ENCODE measurements at regions not wholly inside any gene's neighbourhood (a gene's known extent, or its start where the extent isn't known, plus 50 kb on each side); places are given as distances from the start of the nearest gene placed in this dataset.
A peak's percentile ranks its signal among the peaks of the same experiment; 100 is the strongest.
"Not testable (repeated sequence)": the region's sequence is repeated elsewhere in the genome, so short reads cannot be mapped to it uniquely, and the experiment has no call there.

DNA sequence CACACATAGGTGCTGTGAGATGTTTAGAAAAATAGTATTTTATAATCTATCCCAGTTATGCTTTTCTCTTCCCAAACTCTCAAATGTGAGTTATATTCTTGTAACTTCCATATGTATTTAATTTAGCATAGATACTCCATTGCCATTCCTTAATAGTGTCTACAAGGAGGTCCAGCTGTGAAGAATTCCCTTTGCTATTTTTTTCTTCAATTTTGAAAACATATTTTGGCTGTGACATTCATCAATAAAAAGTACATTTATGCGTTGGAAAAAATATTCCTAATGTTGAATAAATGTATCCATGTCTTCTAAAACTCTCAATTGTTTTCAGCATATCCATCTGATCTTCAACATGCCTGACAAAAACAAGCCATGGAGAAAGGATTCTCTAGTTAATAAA is 1402.0 kb upstream of the SEL1L start:
- DNase-seq (ENCODE audit: low spot score) = no peak

DNA sequence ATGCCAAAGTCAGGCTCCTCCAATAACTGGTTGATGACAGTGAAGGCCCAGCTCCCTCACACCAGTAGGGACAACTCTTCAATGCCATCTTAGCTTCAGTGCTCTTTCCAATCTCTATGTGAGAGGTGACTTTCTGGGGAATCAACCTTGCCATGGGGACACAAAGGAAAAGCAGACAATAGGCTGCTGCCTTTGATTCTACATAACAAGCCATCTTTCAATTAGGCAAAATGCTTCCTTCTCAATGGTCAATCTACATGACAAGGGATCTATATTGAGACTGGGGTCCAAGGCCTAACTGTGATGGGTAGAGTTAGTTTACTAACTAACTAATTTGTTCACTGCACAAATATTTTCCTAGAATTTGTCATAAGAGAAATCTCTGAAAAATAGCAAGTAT is 1417.5 kb upstream of the SEL1L start:
- no peak for DNase-seq (ENCODE audit: low spot score)

DNA sequence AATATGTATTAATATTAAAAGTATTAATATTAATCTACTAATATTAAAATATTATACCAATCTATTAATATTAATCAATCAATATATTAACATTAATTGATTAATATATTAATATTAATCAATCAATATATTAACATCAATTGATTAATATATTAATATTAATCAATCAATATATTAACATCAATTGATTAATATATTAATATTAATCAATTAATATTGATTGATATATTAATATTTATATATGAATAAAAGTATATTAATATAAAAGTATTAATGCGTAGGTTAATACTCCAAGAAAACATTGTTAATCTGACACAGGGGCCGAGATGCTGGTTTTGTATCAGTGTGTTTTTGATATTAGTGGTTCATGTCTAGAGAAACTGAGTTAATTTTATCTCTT is 1430.1 kb upstream of the SEL1L start:
- no peak for DNase-seq (ENCODE audit: low spot score)

DNA sequence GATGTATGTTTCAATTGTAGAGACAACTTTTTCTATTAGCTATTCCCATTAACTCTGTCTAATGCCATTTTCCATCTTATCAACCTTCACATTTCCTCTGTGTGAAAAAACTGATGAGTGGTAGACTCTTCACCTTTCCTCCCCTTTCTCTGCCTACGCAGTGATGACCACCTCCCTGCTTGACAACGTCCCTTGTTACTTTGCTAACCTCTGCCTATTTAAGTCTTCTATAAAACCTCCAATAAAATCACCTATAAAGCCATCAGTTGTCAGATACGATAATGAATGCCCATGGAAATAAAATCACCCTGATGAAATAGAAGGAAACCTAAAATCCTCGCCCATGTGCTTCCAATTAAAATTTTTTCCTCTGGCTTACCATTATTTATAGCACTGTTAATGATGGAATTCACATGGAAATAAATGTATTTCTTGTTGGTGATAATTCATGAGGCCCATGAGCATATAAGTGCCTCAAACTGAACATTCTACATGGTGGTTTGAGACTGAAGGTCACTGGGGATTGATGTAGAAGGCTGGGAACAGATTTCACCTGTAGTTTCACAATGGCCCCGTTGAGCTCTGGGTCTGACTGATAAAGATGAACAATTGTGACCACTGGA is 1454.0 kb upstream of the SEL1L start:
- no peak for DNase-seq (ENCODE audit: low spot score)

DNA sequence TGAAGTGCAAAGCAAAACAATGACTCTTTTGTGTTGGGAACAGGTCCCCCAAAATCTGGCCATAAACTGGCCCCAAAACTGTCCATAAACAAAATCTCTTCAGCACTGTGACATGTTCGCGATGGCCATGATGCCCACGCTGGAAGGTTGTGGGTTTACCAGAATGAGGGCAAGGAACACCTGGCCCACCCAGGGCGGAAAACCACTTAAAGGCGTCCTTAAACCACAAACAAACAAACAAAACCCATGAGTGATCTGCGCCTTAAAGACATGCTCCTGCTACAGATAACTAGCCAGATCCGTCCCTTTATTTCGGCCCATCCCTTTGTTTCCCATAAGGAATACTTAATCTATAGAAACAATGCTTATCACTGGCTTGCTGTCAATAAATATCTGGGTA is 1460.9 kb upstream of the SEL1L start:
- DNase-seq (ENCODE audit: low spot score) = not testable (repeated sequence)

DNA sequence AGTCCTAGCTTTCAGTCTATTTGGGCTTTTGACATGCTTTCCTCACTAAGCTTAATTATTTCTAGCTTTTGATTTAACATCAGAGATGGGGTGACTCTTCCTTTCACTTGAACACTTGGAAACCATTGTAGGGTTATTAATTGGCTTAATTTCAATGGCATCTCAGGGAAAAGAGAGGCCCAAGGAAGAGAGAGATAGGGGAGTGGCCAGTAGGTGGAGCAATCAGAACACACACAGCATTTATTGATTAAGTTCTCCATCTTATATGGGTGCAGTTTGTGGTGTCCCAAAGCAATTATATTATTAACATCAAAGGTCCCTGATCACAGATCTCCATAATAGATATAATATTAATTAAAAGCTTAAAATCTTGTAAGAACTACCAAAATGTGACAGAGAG is 1466.1 kb upstream of the SEL1L start:
- DNase-seq (ENCODE audit: low spot score) = peak; percentile 18

DNA sequence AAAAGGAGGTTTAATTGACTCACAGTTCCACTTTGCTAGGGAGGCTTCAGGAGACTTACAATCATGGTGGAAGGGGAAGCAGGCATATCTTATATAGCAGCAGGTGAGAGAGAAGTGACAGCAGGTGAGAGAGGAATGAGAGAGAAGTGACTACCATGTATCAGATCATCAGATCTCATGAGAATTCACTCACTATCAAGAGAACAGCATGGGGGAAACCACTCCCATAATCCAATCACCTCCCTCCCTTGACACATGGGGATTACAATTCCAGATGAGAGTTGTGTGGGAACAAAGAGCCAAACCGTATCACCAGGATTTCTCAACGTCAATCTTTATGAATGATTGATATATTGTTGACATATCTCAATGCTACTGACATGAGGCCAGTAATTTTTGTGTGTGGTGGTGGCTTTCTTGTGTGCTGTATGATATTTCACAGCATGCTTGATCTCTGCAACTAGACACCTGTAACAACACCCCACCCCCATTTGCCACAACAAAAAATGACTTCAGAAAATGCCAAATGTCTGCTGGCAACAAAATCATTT is 1470.9 kb upstream of the SEL1L start:
- no peak for DNase-seq (ENCODE audit: low spot score)

DNA sequence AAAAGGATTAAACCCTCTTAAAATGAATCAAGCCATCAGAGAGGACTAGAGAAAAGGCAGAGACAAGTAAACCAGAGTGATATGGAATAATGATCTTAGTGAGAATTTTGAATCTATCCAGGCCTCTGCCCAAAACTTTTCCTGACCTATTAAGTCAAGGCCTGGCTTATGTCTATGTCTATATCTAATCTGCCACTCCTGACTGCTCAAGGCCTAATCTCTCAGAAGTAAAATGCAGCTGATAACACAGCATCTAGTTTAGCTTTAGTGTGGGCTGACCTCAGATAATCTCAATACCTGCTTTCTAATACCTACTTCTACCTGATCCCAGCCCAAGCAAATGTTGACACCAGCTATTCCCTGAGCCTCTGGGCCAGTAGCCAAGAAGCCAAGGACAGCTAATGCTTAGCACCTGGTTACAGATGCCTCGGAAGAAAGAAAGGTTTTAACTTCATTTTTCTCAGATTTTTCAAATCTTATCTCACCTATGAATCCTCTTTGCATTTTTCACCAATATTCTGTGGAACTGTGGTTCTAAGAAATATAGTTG is 1472.5 kb upstream of the SEL1L start:
- DNase-seq (ENCODE audit: low spot score) = no peak

DNA sequence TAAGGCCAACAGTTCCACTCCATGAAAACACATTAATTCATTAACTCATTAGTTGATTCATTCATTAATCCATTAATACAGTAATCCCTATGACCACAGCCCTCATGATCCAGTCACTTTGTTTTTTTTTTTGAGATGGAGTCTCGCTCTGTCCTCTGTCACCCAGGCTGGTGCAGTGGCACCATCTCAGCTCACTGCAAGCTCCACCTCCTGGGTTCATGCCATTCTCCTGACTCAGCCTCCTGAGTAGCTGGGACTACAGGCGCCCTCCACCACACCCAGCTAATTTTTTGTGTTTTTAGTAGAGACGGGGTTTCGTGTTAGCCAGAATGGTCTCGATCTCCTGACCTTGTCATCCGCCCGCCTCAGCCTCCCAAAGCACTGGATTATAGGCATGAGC is 1473.4 kb upstream of the SEL1L start:
- DNase-seq (ENCODE audit: low spot score) = not testable (repeated sequence)

DNA sequence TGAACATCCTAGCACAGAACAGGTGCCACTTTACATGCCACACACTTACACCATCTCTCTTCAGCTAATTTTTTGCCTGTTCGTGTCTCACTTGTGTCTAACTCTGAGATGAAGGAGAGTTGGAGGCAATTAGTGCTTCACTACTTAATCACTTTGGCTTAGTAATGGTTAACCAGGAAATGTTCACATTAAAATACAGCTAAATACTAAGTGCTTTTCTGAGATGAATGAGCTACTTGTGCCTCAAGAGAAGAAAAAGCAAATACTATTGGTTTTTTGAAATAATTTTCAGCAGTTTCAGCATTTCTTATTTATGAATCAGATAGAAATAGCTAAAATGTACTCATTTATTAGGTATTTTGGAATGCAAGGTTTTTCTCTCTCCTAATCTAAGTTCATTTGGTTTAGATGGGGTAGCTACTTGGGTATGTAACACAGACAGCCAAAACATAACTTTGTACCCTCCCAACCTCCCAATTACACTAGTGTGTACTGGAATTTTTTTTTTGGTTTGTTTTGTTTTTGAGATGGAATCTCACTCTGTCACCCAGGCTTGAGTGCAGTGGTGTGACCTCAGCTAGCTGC is 1474.1 kb upstream of the SEL1L start:
- no peak for DNase-seq (ENCODE audit: low spot score)

DNA sequence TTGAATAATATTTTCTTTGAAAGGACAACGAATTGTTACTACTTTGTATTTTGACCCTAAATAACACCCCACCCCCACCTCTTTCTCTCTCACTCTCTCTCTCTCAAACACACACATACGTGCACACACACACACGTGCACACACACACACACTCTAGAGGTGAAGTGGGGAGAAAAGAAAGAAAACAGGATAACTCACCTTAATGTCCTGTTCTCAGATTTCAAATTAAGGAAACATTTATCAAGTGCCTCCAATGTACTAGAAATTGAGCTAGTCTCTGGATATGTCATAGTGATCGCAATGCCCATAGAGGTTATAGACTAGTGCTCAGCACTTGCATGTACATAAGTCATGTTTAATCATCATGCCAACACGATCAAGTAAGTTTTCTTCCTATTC is 1483.6 kb upstream of the SEL1L start:
- DNase-seq (ENCODE audit: low spot score) = no peak

DNA sequence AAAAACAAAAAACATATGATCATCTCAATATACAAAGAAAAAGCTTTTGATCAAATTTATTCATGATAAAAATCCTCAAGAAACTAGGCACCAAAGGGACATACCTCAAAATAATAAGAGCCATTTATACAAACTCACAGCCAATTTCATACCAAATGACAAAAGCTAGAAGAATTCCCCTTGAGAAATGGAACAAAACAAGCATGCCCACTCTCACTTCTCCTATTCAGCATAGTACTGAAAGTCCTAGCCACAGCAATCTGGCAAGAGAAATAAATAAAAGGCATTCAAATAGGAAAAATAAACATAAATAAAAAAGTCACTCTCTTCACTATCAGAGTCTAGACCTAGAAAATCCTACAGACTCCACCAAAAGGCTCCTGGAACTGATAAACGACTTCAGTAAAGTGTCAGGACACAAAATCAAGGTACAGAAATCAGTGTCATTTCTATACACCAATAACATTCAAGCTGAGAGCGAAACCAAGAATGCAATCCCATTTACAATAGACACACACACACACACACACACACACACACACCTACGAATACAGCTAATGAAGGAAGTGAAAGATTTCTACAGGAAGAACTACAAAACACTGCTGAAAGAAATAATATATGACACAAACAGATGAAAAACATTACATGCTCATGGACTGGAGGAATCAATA is 1486.2 kb upstream of the SEL1L start:
- DNase-seq (ENCODE audit: low spot score) = no peak

DNA sequence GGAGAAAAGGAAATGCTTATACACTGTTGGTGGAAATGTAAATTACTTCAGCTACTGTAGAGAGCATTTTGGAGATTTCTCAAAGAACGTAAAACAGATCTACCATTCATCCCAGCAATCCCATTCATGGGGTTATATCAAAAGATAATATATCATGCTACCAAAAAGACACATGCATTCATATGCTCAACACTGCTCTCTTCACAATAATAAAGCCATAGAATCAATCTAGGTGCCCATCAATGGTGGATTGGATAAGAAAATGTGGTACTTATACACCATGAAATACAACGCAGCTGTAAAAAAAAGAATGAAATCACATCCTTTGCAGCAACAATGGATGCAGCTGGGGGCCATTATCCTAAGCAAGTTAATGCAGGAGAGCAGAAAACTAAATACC is 1487.7 kb upstream of the SEL1L start:
- no peak for DNase-seq (ENCODE audit: low spot score)

DNA sequence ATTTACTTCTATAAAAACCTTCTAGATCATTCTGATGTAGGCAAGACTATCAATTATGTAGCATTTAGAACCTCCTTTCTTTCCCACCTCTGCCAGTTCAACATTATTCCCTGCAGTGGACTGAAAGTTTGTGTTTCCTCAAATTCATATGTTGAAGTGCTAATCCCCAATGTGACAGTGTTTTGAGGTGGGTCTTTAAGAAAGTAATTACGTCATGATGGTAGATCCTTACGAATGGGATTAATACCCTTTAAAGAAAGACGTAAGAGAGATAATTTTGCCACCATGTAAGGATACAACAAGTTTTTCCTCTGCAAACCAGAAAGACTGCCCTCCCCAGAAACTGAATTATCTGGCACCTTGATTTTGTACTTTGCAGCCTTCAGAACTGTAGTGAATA is 1489.7 kb upstream of the SEL1L start:
- no peak for DNase-seq (ENCODE audit: low spot score)

DNA sequence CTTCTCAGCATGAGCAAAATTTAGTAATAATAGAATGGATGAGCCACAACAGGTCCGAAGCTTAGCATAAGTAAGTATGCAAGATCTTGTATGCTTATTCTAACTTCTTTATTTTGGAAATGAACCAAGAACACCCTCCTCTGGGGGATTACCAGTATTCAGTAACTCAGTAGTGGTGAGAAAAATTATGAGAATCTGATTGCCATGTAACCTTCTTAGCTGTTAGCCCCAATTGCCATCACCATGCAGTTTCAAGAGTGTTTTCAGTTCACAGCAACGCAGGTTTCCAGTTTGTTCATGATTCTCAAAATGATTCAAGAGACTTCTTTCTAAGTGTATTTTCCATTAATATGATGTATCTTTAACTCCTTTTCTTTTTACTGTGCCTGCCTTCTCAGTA is 1507.6 kb upstream of the SEL1L start:
- no peak for DNase-seq (ENCODE audit: low spot score)

DNA sequence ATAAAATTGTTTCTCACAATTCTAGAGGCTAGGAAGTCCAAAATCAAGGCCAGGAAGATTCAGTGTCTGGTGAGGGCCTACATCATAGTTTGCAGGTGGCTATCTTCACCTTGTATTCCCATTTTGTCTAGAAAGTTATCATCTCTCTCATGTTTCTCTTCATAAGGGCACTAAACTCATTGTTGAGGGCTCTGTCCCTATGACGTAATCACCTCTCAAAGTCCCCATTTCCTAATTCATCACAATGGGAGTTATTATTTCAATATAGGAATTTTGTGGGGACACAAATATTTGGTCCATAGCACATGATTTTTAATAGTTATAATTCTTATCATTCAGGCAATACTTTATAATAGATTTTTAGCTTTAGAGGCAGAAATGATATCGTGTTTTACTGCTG is 1509.2 kb upstream of the SEL1L start:
- DNase-seq (ENCODE audit: low spot score) = no peak

DNA sequence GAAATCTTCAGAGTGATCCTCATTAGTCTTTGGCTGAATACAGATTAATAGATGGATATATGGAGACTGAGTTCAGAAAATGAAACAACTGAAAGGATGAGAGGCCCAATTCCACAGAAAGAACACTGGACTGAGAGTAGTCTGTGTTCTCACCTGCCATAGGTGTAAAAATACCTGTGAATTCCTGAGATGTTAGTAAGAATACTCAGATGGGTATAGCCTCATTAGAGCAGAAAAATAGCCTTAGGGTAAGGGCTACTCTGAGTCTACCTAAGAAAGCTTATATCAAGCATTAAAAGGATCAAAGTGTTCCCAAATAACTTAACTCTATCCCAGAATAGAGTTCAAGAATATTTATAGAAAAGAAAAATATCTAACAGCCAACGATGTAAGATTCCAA is 1510.3 kb upstream of the SEL1L start:
- DNase-seq (ENCODE audit: low spot score) = no peak

DNA sequence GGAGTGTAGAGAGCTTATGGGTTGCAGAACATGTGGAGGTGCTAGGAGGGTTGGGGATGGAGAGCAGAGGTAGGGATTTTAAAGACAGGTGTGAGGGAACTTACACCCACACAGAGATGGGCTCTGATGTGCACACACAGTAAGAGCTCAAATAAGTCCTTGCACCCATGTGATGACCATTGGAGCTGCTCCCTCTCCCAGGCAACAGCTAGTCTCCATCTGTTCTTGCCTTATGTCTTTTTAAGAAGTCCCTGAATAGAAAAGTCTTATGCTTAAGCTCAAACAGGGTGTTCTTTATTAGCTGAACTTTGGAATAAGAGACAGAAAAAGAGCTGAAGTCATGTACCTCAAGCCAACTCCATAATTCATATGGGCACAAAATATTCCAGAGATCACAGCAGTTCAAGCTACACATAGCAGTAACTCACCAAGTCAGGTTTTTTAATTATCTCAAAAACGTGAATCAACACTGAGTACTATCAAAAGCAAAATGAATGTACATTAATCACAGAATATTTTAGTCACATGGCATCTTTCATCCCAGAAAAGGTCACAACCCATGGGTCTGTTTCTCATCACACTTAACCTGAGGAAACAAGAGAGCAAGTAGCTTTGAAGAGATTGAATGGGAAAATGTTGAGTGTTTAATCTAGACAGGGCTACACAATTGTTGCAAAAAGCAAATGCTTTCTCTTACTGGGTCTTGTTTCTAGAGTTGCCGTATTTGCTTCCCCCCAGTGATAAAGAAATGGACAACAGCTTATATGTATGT is 1513.6 kb upstream of the SEL1L start:
- DNase-seq (ENCODE audit: low spot score) = no peak

DNA sequence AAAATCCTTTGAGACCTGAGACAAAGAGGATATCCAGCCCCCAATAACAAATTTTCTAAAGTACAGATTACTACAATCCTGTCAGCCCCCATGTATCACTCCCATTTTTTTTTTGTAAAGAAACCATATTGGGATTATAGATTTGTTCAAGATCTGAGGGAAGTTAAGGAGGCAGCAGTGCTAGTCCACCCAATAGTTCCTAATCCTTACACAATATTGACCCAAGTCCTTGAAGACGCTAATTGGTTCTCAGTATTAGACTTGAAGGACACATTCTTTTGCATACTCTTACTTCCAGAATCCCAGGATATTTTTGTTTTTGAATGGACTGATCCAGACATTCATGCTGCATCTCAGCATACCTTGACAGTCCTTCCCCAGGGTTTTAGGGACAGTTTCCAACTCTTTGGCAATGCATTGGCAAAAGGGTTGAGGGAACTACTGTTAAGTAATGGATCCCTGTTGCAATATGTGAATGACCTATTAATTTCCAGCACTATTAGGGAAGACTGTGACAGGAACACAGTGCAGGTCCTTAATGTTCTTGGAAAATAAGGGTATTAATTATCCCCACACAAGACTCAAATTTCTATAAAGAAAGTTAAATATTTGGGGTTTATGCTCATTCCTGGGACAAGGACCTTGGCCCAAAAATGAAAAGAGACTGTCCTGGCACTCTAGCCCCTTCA is 1519.5 kb upstream of the SEL1L start:
- no peak for DNase-seq (ENCODE audit: low spot score)

DNA sequence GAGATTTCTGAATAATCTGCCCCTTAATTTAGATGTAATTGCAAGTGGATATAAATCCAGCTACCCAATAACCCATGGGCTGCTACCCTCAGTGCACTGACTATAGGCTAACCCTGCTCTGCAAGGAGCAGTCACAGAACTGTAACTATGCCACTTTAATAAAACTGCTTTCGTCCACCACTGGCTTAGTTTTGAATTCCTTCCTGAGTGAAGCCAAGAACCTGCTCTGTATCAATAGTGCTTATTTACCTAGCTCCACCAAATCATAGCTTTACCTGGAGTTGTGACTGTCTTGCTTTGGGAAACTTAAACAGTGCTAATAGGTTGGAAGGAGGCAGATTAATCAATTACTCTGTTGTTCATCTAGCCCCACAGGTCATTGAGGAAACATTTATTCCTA is 1524.4 kb upstream of the SEL1L start:
- no peak for DNase-seq (ENCODE audit: low spot score)

DNA sequence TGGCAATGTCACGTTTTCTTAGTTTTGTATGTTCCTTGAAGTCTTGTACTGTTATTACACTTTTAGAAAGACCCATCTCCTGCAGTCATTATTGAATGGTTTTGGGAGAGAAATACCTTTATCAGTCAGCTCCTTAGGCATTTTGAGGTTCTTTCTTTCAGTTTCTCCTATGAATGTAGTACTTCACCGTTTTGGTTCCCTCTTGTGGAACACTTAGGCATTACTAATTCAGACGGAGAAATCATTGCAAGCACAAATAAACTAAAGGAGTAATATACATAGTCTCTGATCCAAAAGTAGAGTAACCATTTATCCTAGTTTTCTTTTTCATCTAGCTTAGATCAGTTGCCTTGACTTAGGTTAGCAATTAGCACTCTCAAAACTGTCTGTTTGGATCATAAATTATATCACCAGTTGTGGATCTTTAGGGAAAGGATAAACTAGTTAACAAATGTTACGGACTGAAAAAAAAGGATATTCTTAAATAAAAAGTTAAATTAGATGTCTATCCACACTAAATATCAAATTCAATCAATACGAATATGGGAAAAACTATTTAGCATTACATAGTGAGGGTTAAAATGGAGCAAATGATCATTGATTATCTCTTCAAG is 1538.3 kb upstream of the SEL1L start:
- no peak for DNase-seq (ENCODE audit: low spot score)
